Esophagus muscularis mucosa (tissue), 4 donors: ENCODE measurements at regions not wholly inside any gene's neighbourhood (a gene's known extent, or its start where the extent isn't known, plus 50 kb on each side); places are given as distances from the start of the nearest gene placed in this dataset.
A peak's percentile ranks its signal among the peaks of the same experiment; 100 is the strongest.

Source experiments
- DNase-seq: peaks from one replicate; pipeline ENCODE4 v3.0.0-alpha.2; 2017; ENCODE audit errors: extremely low spot score
- H3K27ac ChIP-seq, 4 donors: fragments of 200-600 bp; sonication (generic); replicated peaks in 1 of 4; 1 replicate in 3 of 4; 2 replicates in 1 of 4; pipeline ENCODE4 v1.5.1; 2016 to 2019; ENCODE audit warnings: mild to moderate bottlenecking in 1 of 4
- H3K27me3 ChIP-seq, 4 donors: fragments of 200-600 bp; sonication (generic); one replicate each; pipeline versions ENCODE4 v1.5.1 to v1.6.0; 2016 to 2019
- H3K36me3 ChIP-seq, 4 donors: fragments of 200-600 bp; sonication (generic); one replicate each; pipeline ENCODE4 v1.5.1; 2016 to 2019
- H3K4me1 ChIP-seq, 4 donors: fragments of 200-600 bp; sonication (generic); one replicate each; pipeline ENCODE4 v1.5.1; 2016 to 2019
- H3K4me3 ChIP-seq, 4 donors: fragments of 200-600 bp; sonication (generic); 1 replicate in 2 of 4; 2 replicates in 2 of 4; pipeline ENCODE4 v1.5.1; 2016 to 2019; ENCODE audit warnings: mild to moderate bottlenecking in 4 of 4, moderate library complexity in 1 of 4
- H3K9me3 ChIP-seq, 4 donors: fragments of 200-600 bp; sonication (generic); 1 replicate in 3 of 4; 2 replicates in 1 of 4; pipeline ENCODE4 v1.5.1; 2016 to 2019
- EP300 ChIP-seq: sonication (generic); formaldehyde crosslinking; IDR thresholded peaks from one replicate; pipeline ENCODE4 v1.6.1; 2017; ENCODE audit warnings: antibody characterized with exemption
- POLR2A ChIP-seq: fragments of 450-650 bp; IDR thresholded peaks from one replicate; pipeline ENCODE4 v1.6.1; 2017; ENCODE audit warnings: antibody characterized with exemption, moderate library complexity, mild to moderate bottlenecking, low read depth
- POLR2AphosphoS5 ChIP-seq, 2 donors: sonication (generic); formaldehyde crosslinking; IDR thresholded peaks; one replicate each; pipeline ENCODE4 v1.6.1; 2017; ENCODE audit warnings: antibody characterized with exemption in 2 of 2
- WGBS: methylation state at CpG from one replicate; pipeline ENCODE4 v1.1.5; 2018; 5-methylcytosine and 5-hydroxymethylcytosine counted together
- intact Hi-C: fragments of 100-400 bp; cut with DNase I; formaldehyde crosslinking; loops from one replicate; pipeline ENCODE4 v1.15.1; 2023
- TF ChIP-seq, protein P1 (sequence below), 3 experiments: fragments of 200-600 bp in 2 of 3; fragments of 450-650 bp in 1 of 3; sonication (generic) in 2 of 3; IDR thresholded peaks; one replicate each; pipeline ENCODE4 v1.5.1; 2017 to 2019; ENCODE audit warnings: antibody characterized with exemption in 3 of 3, mild to moderate bottlenecking in 2 of 3, moderate library complexity in 1 of 3

DNA sequence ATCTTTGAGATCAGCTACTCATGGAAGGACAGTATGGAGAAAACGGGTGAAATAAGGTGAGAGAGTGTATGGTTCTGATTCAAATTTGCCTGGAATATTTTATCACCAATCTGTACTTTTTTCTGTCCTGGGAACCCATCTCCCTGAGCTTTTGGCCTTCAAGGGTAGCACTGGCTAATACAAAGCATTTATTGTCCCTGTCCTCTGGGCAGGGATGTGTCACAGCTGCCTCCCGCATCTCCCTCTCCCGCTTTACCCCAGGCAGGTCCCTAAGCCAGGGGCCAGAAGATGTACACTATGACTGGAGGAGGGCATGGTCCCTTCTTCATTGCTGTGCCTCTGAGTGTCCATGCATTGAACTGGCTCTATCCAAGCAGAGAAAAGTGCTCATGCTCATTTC is 201.7 kb upstream of the CHRNA7 start:
- WGBS: 91% methylated on average over 3 of the region's 3 CpGs
- TF ChIP-seq, protein P1, sequence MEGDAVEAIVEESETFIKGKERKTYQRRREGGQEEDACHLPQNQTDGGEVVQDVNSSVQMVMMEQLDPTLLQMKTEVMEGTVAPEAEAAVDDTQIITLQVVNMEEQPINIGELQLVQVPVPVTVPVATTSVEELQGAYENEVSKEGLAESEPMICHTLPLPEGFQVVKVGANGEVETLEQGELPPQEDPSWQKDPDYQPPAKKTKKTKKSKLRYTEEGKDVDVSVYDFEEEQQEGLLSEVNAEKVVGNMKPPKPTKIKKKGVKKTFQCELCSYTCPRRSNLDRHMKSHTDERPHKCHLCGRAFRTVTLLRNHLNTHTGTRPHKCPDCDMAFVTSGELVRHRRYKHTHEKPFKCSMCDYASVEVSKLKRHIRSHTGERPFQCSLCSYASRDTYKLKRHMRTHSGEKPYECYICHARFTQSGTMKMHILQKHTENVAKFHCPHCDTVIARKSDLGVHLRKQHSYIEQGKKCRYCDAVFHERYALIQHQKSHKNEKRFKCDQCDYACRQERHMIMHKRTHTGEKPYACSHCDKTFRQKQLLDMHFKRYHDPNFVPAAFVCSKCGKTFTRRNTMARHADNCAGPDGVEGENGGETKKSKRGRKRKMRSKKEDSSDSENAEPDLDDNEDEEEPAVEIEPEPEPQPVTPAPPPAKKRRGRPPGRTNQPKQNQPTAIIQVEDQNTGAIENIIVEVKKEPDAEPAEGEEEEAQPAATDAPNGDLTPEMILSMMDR (IDR thresholded peaks at IDR 0.05): no peak
- TF ChIP-seq EP300 (no peak), POLR2AphosphoS5 (IDR thresholded peaks at IDR 0.05) (no peak), POLR2A (no peak)
- H3K27me3 ChIP-seq: no peaks in the 10 kb centered on the region
- no peaks in the 10 kb centered on the region for H3K4me1 ChIP-seq
- H3K9me3 ChIP-seq: peaks cover 0 to 6% (median 0%) of the 10 kb centered on the region in 4 donors
- DNase-seq: no peak
- no peaks in the 10 kb centered on the region for H3K36me3 ChIP-seq
- intact Hi-C loops: no loop called here
- H3K4me3 ChIP-seq: no peak overlapping the region
- no peak overlapping the region for H3K27ac ChIP-seq

DNA sequence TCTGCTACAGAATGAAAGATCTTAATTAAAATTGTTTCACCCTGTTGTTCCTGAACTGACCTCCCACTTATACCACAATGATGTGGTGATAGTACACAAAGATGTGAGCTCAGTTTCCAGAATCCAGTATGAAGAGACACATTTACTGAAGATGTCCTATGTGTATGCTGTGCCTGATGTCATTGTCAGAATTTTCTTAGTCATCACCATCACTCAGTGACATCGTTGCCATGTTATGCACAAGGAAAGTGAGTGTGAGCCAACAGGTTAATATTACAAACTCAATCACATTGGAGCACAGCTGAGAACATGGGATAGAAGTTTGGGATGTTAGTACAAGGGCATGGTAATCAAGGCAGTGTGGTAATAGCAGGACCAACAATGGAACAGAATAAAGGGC is 199.7 kb upstream of the CHRNA7 start:
- Histone ChIP-seq H3K27ac (no peak overlapping the region), H3K27me3 (no peaks in the 10 kb centered on the region), H3K9me3 (peaks cover 0 to 6% (median 0%) of the 10 kb centered on the region in 4 donors), H3K4me1 (no peaks in the 10 kb centered on the region), H3K36me3 (no peaks in the 10 kb centered on the region), H3K4me3 (no peak overlapping the region)
- TF ChIP-seq EP300: no peak
- TF ChIP-seq, protein P1 (IDR thresholded peaks at IDR 0.05): no peak
- no peak for TF ChIP-seq POLR2AphosphoS5 (IDR thresholded peaks at IDR 0.05)
- TF ChIP-seq POLR2A: no peak
- DNase-seq: no peak
- intact Hi-C loops: no loop called here
- 85% methylated on average over 1 of the region's 1 CpG for WGBS

DNA sequence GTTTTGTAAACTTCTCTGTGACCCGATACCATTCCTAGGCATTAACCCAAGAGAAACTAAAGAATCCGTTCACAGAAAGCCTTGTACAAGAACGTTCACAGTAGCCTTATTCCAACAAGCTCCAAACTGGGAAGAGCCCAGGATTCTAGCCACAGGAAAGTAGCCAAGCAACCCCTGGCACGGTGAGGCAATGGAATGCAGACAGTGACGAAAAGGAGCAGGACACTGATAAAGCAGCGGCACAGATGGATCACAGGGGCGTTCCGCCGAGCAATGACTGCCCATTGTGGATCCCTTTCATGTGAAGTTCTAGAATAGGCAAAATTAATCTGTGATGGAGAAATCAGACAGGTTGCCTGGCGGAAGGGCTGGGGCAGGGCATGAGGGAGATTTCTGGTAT is 198.7 kb upstream of the CHRNA7 start:
- intact Hi-C loops: no loop called here
- no peak overlapping the region for H3K27ac ChIP-seq
- no peak for DNase-seq
- no peaks in the 10 kb centered on the region for H3K27me3 ChIP-seq
- H3K9me3 ChIP-seq: peaks cover 0 to 6% (median 0%) of the 10 kb centered on the region in 4 donors
- TF ChIP-seq EP300: no peak
- TF ChIP-seq, protein P1 (IDR thresholded peaks at IDR 0.05): no peak
- TF ChIP-seq POLR2A: no peak
- no peak for TF ChIP-seq POLR2AphosphoS5 (IDR thresholded peaks at IDR 0.05)
- no peaks in the 10 kb centered on the region for H3K4me1 ChIP-seq
- H3K4me3 ChIP-seq: no peak overlapping the region
- WGBS: 77% methylated on average over 10 of the region's 10 CpGs
- no peaks in the 10 kb centered on the region for H3K36me3 ChIP-seq

DNA sequence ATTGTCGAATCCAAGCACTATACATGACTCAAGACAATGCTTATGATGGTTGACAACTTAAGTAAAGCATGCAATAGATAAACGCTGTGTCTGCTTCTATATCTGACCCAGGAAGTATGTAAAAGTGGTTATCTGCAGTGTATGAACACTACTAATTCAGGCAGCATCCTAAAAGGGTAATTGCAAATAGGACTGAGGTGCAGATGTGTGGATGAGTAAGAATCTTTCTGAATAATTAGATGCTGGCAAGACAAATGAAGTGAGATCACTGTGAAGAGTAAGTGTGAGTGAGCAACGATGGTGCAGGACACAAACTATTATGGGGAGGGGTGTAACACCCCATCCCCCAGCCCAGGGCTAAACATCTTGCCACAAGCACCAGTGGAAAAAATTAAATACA is 195.7 kb upstream of the CHRNA7 start:
- intact Hi-C loops: no loop called here
- TF ChIP-seq, protein P1 (IDR thresholded peaks at IDR 0.05): no peak
- TF ChIP-seq POLR2A: no peak

DNA sequence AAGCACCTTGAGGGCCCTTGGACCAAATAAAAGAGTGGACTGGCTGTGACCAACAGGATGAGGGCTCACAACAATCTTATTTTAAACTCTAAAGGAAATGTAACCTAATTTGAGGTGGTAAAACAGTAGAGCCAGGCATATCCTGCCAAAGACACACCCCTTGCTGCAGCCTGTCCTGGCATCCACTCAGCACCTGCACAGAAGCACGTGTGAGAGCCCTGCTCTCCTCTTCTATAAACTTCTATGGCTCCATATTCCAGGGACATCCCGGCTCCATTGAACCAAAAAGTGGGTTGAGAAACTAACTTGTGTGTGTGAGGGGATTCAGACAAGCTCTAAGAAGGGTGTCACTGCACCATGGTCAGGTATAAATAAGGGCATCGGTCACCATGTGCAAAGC is 190.9 kb upstream of the CHRNA7 start:
- DNase-seq: peak; percentile 77
- H3K36me3 ChIP-seq: no peaks in the 10 kb centered on the region
- intact Hi-C loops: no loop called here

More for the DNA sequence above, 195.7 kb upstream of the CHRNA7 start:
- no peaks in the 10 kb centered on the region for H3K36me3 ChIP-seq
- H3K27me3 ChIP-seq: no peaks in the 10 kb centered on the region
- 37% methylated on average over 3 of the region's 3 CpGs for WGBS
- H3K4me3 ChIP-seq: no peak overlapping the region
- peaks cover 0 to 6% (median 0%) of the 10 kb centered on the region in 4 donors for H3K9me3 ChIP-seq
- H3K27ac ChIP-seq: no peak overlapping the region
- DNase-seq: no peak
- no peaks in the 10 kb centered on the region for H3K4me1 ChIP-seq

More for the DNA sequence above, 190.9 kb upstream of the CHRNA7 start:
- TF ChIP-seq POLR2AphosphoS5 (IDR thresholded peaks at IDR 0.05) (no peak), POLR2A (no peak), EP300 (no peak)
- TF ChIP-seq, protein P1 (IDR thresholded peaks at IDR 0.05): no peak
- 73% methylated on average over 3 of the region's 3 CpGs for WGBS
- H3K27ac ChIP-seq: no peak overlapping the region
- no peaks in the 10 kb centered on the region for H3K9me3 ChIP-seq
- H3K27me3 ChIP-seq: no peaks in the 10 kb centered on the region
- peaks cover 6 to 17% (median 12%) of the 10 kb centered on the region in 4 donors for H3K4me1 ChIP-seq
- no peak overlapping the region for H3K4me3 ChIP-seq
